ENCODE measurements at regions not wholly inside any gene's neighbourhood (a gene's known extent, or its start where the extent isn't known, plus 50 kb on each side); places are given as distances from the start of the nearest gene placed in this dataset.

DNA sequence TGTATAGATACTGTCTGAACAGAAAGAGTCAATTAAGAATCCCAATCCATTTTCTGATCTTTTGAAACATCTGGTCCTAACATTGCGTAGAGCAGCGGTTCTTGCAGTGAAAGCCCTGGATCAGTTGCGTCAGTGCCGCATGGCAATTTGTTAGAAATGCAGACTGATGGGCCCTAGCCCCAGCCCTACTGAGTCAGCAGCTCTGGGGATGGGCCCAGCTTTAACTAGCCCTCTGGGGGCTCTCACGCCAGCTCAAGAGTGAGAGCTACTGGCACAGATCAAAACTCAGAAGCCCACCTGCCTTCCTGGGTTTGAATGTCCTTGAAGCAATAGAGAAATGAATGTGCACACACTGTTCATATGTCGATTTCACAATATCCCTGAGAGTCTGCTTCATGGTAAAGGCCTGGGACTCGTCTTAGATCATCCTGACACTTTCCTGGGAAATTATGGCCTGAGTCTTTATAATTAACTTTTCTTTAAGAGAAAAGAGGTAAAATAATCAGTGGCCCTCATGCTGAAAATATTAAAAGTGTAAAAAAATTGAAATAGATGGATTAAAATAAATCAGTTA lies 206.8 kb upstream of the TMTC4 start:
- H2AK5ac ChIP-seq (ENCODE audit: low read depth, low read length) = no peak overlapping the region
- H3K9ac ChIP-seq (replicated peaks in 1 of 4; ENCODE audit: extremely low read depth in 1 of 4, low read depth in 3 of 4, low read length in 3 of 4) = no peak overlapping the region
- no peaks in the 10 kb centered on the region for H3K4me1 ChIP-seq (replicated peaks in 1 of 4; ENCODE audit: control insufficient read depth in 3 of 4, insufficient read depth in 4 of 4, low read length in 3 of 4)
- H3K27me3 ChIP-seq (replicated peaks in 1 of 4; ENCODE audit: control insufficient read depth in 3 of 4, extremely low read depth in 1 of 4, insufficient read depth in 3 of 4, low read length in 3 of 4) = peaks cover 0 to 1% (median 0%) of the 10 kb centered on the region in 4 experiments; a peak in 1 of 7 replicates
- no peak overlapping the region for H3K14ac ChIP-seq (ENCODE audit: insufficient read length)
- 0 out of 4 replicates have a peak, but pooled peaks cover 0 to under 1% of the 10 kb centered on the region in 2 experiments for H3K9me3 ChIP-seq (ENCODE audit: insufficient read depth in 2 of 2, low read depth in 1 of 2, low read length in 1 of 2)
- H4K8ac ChIP-seq (ENCODE audit: extremely low read depth, insufficient read depth, low read length) = no peak overlapping the region
- H3K56ac ChIP-seq (replicated peaks; ENCODE audit: insufficient read length, low read depth, low read length) = no peak overlapping the region
- H2BK15ac ChIP-seq (ENCODE audit: low read length) = no peak overlapping the region
- WGBS, 2 experiments (ENCODE audit: extremely low coverage in 1 of 2, insufficient coverage in 1 of 2, insufficient read length in 1 of 2, insufficient replicate concordance in 2 of 2, low coverage in 1 of 2, low lambda C conversion rate in 2 of 2, missing lambda C conversion rate in 1 of 2) = 90% methylated on average over 7 of the region's 7 CpGs; no CpG with 5 or more reads in 1 of the 2 experiments
- H4K20me1 ChIP-seq (replicated peaks in 1 of 2; ENCODE audit: control insufficient read depth in 1 of 2, insufficient read depth in 2 of 2, low read length in 2 of 2) = no peaks in the 10 kb centered on the region
- H3K4me2 ChIP-seq (ENCODE audit: insufficient read depth in 1 of 2, low read depth in 2 of 2, low read length in 2 of 2) = no peak overlapping the region
- no peak overlapping the region for H4K5ac ChIP-seq (ENCODE audit: insufficient read length, low read depth, low read length)
- no peak overlapping the region for H3K4ac ChIP-seq (replicated peaks; ENCODE audit: insufficient read length, low read depth, low read length)
- FAIRE-seq (no peak), DNase-seq (ENCODE audit: low read depth in 1 of 2, low spot score in 2 of 2) (no peak)
- H3K79me1 ChIP-seq (ENCODE audit: low read depth, low read length) = no peaks in the 10 kb centered on the region
- no peak overlapping the region for H2BK20ac ChIP-seq (ENCODE audit: low read length)
- no peak overlapping the region for H3K18ac ChIP-seq (ENCODE audit: extremely low read depth, low read length)
- no peak overlapping the region for H3K27ac ChIP-seq (ENCODE audit: low read depth, low read length)
- no peaks in the 10 kb centered on the region; the same call in 1 of the 2 replicates for H3K23me2 ChIP-seq (ENCODE audit: low read depth, low read length)
- ChIA-PET CTCF (ENCODE audit: partially characterized antibody) (no interaction called here), POLR2A (ENCODE audit: partially characterized antibody) (no interaction called here)
- no peak overlapping the region for H2AFZ ChIP-seq (ENCODE audit: low read length)
- TF ChIP-seq SAP30 (IDR thresholded peaks at IDR 0.05; ENCODE audit: insufficient read depth, insufficient replicate concordance, low read length) (no peak), POU5F1 (IDR thresholded peaks at IDR 0.05; ENCODE audit: low read depth, low read length) (no peak), CHD1 (IDR thresholded peaks at IDR 0.05; ENCODE audit: low read depth, low read length) (no peak), BRCA1 (IDR thresholded peaks at IDR 0.05; ENCODE audit: low read depth, low read length) (no peak), NRF1 (IDR thresholded peaks at IDR 0.05; ENCODE audit: low read depth, low read length) (no peak), CBX8 (IDR thresholded peaks at IDR 0.05; ENCODE audit: borderline replicate concordance, low read depth, low read length) (no peak), FOSL1 (IDR thresholded peaks at IDR 0.05; ENCODE audit: insufficient read depth, low read depth, low read length) (no peak), TEAD4 (IDR thresholded peaks at IDR 0.05; ENCODE audit: low read depth, low read length) (no peak), KDM1A (IDR thresholded peaks at IDR 0.05; ENCODE audit: borderline replicate concordance, low read length) (no peak), GABPA (IDR thresholded peaks at IDR 0.05; ENCODE audit: borderline replicate concordance, insufficient read depth, low read length) (no peak), SIX5 (IDR thresholded peaks at IDR 0.05; ENCODE audit: low read depth, low read length) (no peak), TAF7 (optimal IDR thresholded peaks at IDR 0.05; ENCODE audit: borderline replicate concordance, low read depth, low read length) (no peak)
- TF ChIP-seq, protein P1, sequence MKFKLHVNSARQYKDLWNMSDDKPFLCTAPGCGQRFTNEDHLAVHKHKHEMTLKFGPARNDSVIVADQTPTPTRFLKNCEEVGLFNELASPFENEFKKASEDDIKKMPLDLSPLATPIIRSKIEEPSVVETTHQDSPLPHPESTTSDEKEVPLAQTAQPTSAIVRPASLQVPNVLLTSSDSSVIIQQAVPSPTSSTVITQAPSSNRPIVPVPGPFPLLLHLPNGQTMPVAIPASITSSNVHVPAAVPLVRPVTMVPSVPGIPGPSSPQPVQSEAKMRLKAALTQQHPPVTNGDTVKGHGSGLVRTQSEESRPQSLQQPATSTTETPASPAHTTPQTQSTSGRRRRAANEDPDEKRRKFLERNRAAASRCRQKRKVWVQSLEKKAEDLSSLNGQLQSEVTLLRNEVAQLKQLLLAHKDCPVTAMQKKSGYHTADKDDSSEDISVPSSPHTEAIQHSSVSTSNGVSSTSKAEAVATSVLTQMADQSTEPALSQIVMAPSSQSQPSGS (IDR thresholded peaks at IDR 0.05; ENCODE audit: low read length) = no peak
- H4K91ac ChIP-seq (replicated peaks; ENCODE audit: insufficient read length, low read length) = no peak overlapping the region
- H2BK12ac ChIP-seq (ENCODE audit: low read depth, low read length) = no peak overlapping the region
- no peak overlapping the region for H3K23ac ChIP-seq (ENCODE audit: insufficient read length)
- H3K36me3 ChIP-seq (ENCODE audit: control insufficient read depth in 2 of 4, insufficient read depth in 4 of 4, low read length in 3 of 4) = no peaks in the 10 kb centered on the region
- H3K79me2 ChIP-seq (ENCODE audit: control insufficient read depth in 1 of 2, insufficient read depth in 2 of 2, low read length in 2 of 2) = no peaks in the 10 kb centered on the region
- H3K4me3 ChIP-seq (ENCODE audit: extremely low read depth in 1 of 4, insufficient read depth in 2 of 4, low read depth in 3 of 4, low read length in 4 of 4) = no peak overlapping the region
- no peak overlapping the region for H2BK120ac ChIP-seq (replicated peaks; ENCODE audit: low read depth, low read length)
- no peak overlapping the region for H2BK5ac ChIP-seq (ENCODE audit: low read depth, low read length)
